DMS79 (cell line): ENCODE measurements at regions not wholly inside any gene's neighbourhood (a gene's known extent, or its start where the extent isn't known, plus 50 kb on each side); places are given as distances from the start of the nearest gene placed in this dataset.

ENCODE experiments used
- DNase-seq: peaks from one replicate; lab custom pipeline; 2025; lab: John Stamatoyannopoulos, UW

DNA sequence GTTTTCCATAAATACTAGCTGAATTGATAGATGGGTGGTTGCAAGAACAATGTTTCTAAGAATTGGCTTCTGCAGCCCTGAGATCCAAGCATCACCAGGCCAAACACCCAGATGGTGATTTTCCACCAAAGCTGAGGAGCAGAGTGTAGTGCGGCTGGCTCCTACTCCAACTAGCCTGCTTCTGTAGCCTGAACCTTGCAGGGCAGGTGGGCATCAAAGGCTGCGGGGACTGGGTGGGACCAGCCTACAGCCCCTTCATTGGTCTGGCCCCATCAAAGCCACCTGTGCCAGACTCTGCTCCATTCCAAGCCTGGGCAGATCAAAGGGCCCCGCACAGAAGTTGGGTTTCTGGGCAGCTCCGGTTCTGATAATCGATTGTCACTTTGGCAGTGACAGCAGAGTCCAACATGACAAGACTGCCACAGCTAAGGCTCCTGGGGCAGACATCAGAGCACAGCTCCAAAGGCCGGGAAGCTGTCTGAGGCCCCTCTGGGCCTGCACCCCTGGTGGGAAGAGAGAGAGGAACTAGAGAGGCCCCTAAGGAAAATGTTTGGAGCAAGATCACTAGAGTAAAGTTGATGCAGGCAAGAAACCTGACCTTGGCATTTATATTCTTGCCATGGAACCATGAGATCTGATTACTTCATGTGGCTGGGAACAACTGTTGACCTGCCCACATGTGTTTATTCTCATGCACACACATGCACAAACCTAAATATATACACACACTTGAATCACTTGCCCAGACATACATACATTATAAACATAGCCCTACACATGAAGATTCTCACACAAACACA is 582.9 kb downstream of the INSC start:
- DNase-seq, result no peak

DNA sequence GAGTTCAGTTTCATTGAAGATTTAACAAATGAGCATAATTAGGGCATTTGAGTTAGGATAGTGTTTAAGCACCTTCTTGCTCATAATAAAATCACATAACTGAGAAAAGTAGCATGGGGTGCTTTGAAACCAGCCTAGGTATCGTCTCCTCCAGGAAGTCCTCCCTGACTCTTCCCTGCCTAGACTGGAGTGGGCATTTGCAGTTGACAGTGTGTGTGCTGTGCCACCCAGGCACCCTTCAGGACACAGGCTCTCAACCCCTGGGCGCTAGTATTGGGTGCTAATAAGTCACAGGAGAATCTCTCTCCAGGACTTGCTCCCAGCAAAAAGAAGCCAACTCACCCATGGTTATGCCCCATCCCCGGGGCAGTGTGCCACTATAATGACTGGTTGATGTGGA is 584.1 kb downstream of the INSC start:
- no peak for DNase-seq

DNA sequence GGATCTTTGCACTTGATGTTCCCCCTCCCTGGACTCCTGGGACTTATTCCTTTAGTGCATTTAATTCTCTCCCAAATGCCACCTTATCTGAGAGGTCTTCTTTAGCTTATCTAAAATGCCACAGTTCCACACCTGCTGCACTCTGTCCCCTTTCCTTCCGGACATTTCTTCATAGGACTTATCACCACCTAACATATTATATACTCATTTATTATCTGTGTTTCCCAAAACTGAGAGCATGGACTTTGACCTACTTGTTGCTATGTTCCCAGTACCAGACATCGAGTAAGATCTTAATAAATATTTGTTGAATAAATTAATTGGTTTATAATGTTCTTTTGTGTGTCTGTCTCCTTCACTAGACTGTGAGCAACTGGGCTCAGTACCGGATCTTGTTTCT is 585.3 kb downstream of the INSC start:
- no peak for DNase-seq

DNA sequence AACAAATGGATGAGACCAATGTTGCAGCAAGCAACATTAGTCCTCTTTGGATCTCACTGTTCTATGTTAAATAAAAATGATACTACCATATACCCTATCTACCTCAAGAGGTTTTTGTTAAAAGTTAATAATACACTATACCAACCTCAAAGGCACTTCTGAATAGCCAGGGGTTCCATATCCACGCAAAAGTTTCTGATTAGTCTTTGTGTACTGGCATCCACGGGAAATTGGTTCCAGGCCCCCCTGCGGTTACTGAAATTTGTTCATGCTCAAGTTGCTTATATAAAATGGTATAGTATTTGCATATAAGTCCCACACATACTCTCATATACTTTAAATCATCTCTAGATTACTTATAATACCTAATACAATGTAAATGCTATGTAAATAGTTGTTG is 585.7 kb downstream of the INSC start:
- DNase-seq, result no peak

DNA sequence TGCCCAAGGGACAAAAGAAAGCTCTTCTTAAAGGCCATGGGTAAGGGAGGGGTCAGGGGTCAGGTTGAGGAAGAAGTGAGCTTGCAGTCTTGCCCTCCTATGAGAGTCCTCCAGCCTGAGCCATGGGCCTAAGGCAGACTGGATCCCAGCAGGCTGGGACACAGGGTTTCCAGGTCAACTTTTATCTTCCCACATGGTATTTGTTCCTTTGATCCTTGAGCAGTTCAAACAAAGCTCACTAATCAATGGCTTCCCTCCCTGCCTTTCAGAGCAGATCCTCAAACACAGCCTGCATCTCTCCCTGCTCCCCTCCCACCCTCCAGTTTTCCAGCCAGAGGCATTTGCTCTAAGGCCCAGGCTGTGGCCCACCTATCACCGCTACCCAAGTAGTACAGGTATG is 589.3 kb downstream of the INSC start:
- no peak for DNase-seq

DNA sequence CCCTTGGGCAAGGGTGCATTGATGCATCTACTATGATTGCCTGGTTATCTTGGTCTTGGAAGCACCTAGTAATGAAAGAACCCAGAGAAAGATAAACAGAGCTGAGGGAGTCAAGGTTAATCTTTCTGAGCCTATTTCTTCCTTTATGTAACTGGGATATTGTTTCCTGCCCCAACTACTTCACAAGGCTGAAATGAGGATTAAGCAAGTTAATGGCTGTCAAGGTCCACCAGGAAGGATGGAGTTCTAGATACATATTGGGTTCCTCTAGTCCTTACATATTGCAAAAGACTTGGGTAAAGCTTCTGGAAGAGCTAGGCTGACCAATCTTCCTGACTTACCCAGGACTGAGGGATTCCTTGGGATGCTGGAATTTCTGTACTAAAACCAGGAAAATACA is 589.8 kb downstream of the INSC start:
- no peak for DNase-seq

DNA sequence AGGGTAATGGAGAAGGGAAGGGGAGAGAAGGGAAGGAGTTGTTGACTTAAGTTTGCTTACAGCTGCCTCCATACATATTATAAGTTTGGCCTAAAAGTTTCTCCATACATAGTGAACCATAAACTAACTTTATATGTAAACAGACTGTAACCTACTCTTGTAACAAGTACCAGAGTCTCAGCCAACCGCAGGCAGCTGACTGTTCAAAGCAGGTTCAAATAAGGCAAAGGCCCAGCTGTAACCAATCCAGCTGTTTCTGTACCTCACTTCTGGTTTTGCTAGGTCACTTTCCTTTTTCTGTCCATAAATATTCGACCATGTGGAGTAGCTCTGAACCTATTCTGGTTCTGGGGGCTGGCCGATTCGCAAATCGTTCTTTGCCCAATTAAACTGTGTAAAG is 591.2 kb downstream of the INSC start:
- DNase-seq, result no peak

DNA sequence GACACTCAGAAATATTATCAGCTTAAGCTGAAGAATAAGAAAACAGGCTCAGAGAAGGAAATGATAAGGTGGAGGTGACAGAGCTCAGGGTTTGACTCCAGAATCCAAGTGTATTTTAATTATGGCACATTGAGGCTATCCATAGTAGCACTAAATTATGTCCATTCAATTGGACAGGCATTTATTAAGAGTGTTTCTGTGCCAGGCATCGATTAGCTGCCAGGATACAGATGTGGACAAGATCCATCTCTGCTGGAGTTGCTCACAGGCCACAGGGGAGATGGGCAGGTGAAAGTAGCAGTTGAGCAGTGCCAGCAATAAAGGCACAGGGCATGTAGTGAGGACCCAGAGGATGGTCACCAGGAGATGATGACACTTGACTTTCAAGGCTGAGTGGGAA is 592.5 kb downstream of the INSC start:
- DNase-seq, result peak; percentile 76

DNA sequence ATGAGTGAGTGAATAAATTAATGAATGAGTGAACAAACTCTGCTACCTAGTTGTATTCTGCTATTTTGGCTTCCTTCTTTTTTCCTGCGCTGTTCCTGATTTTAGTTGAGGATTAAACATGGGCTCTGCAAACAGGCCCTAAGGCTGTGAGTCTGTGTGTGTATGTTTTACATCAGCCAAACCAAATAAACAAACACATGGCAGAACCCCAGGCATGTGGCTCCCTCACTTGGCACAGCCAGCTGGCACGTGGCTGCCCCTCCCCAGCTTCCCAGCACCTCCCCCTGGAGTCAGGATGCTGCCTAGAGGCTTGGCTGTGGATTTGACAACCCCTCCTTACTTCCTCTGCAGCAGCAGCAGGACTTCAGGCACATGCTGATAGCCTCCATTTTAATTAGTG is 593.2 kb downstream of the INSC start:
- peak; percentile 76 for DNase-seq

DNA sequence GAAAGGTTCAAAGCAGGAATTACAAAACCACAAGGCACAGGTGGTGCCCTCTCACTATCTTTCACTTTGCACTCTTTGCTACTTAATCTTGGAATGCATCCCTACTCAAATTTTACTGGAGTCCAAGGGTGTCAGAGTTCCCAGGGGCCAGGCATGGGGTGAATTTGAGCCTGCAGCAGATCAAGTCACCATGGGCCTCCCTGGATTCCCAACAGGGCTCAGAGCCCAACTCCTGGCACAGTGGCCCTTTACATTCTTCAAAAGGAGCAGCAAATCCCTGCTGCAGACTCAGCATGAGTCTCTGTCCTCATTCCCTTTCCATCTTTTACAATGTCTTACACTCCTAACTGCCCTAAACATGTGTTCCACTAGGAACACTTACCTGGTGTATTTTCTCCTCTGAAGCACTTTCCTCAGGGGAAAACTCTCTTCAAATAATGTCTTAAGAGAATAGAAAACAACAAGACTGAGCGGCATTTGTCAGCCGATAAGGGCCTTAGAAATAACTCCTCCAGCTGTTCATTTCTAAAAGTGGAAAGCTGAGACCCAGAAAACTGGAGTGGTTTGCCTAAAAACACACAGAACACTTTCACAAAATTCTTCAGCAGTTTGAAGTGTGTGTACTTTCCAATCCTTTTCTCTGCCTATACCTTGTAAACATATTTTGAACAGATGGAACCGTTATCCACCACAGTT is 596.0 kb downstream of the INSC start:
- DNase-seq, result peak; percentile 83

DNA sequence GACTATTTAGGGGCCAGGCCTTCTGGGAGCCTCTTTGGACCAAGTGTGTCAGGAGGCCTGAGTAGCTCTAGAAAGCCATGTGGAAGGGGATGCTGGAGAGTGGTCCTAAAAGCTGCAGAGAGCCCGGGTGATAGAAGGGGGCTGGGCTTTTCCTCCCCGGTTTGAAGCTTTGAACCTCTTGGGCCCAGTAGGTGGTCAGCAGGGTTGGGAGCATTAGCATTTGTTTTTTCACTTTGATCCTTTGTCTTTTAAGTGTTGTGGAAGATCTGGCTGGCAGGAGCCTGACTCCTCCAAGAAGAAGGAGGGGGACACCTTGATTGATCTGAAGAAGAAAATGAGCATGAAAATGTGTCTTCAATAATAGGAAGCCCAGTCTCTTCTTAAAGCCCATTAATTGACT is 596.6 kb downstream of the INSC start:
- no peak for DNase-seq

DNA sequence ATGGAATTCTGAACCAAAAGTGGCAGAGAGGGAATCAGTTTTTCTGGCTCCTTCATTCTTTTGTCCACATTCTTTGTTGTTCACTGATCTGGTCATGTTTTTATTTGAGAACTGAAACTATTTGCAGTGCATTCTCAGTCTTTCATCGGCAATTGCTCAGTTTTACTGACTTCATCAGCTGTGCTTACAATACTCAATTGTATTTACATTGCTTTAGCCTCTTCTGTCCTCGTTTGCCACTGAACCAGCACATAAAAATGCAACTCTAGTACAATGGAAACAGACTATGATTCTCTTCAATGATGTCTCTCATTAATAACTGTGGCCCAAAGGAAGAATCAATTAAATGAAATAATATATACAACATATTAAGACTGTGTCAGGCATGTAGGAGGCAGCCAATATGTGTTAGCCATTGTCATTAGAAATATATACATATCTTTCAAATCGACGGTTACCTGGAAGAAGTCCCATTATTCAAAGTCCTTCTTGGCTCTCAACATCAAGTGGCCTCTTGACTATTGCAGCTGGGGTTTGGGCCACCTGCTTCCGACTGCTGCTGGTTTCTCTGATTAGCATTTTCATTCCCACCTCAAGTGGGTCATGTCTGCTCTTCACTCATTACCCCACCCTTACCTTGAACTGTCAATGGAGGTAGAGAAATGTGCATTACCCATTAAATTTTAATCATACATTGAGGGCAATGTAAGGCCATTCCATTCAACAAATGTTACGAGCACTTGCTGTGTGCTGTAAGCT is 600.1 kb downstream of the INSC start:
- DNase-seq, result peak; percentile 96

DNA sequence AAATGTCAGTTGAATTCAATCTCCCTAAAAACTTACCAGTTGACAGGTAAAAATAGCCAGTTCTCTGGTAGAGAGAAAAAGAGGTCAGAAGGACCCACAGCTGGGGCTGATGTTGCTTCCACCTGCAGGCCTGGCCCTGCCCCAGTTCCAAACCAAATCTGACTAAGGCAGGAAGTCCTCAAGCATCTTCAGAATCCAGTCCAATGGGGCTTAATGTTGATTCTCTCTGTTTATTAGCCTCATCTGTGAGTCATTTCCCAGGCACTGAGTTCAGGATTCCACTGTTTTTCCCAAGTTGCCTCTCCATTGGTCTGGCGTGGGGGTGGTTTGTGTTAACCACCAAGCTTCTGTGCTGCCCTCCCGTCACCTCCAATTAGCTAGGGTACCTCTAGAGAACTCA is 601.8 kb downstream of the INSC start:
- DNase-seq, result no peak

DNA sequence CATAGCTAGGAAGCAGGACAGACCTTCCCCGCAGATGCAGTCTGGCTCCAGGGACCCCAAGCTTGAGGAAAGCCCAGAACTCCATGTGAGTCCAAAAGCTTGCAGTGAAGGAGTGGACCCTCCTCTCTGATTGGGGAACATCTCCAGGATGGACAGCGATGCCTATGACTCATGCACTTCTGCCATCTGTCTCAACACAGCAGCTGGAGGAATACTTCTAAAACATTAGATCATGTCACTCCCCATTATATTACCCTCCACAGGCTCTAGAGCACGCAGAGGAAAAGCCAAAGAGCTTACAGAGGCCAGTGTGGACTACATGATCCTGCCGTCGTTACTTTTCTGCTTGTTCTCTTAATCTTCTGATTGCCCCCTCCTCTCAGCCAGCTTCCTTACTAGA is 605.7 kb downstream of the INSC start:
- DNase-seq, result no peak

DNA sequence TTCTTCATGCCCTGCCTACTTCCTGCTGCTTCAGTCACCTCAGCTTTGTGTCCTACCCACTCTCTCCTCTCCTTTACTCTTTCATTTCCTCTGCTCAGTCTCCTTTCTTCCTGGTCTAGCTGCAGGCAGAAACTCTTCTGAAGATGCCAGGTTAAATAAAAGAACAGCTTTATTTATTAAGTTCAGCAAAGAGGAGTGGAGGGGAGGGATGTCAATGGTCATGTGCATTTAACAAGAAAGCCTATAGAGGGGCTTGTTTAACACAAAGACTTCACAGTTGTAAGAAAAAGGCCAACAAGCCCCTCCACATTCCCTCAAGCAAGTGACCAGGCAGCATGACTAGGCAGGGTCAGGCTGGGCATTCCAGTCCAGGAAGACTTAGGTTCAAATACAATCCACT is 609.2 kb downstream of the INSC start:
- DNase-seq, result no peak

DNA sequence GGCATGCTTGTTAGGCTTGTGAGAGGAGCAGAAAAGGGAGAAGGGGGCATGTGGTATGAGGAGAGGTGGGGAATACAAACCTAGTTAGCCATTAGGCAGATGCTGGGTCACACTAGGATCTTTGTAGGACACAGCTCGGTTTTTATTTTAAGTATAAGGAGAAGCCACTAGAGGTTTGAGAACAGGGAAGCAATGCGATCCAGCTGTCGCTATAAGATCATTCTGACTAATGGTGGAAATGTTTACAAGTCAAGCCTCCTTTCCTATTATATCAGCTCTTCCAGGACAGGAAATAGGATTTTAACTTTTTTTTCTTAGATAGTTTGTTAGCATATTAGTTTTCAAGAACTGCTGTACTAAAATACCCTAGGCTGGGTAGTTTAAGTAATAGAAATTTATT is 609.9 kb downstream of the INSC start:
- no peak for DNase-seq

DNA sequence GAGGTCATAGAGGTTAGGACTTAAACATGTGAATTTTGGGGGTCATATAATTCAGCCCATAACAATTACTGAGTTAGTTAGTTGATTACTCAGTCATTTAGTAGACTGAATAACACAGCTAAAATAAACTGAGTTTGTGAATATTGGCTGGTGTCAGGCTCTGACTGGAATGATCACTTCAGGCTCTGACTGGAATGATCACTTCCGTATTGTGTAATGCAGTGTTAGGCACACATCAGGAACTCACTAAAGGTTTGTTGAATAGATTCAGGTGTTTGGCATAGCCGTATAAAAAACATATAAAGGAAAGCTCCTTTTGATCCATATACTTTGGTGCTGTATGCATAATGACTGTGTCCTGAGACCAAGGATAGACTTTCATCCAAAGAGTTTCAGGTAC is 610.5 kb downstream of the INSC start:
- DNase-seq, result no peak

DNA sequence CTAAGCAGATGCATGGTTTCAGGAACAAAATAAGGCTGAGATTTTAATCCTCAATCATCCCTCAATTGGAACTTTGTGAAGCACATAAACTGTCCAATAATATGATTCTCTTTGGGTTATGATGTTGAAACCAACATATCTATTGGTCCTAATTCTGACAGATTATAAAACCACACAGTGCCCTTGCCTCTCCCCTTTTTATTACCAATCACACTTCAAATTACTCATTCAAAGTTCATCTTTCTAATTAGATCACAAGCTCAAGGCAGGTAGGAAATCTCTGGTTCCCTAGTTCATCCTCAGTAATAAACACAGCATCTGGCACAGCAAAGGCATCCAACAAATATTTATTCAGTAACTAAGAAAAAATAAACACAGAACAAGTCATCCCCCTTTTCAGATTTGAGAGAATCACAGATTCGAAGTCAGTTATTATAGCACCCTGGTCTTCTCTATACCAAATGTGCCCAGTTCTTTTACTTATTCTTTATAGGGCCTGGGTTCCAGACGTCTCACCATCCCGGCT is 611.6 kb downstream of the INSC start:
- no peak for DNase-seq

DNA sequence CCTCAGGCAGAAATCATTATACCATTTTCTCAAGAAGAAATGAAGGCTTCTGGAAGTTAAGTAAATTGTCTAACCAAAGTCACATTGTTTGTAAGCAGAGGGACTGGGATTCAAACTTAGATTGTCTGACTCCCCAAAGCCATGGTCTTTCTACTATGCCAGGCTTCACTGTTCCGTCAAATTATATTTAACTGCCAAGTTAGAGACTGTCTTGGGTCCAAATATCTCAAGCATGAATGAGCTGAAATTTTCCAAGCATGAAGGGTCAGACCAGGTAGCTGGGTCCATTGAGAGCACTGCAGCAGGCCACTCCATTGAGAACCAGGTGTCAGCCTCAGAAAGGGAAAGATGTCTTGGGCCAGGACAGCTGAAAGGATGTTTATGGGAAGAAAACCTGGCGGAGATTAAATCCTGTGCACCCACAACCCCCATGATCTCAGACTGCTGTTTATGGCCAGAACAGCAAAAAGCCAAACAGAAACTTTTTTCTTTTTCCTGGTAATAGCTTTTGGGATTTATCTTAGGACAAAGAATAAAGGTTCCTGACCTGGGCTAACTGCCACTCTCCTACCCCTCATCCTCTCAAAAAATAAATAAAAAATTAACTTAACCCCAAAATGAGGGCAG is 612.3 kb downstream of the INSC start:
- DNase-seq, result no peak

DNA sequence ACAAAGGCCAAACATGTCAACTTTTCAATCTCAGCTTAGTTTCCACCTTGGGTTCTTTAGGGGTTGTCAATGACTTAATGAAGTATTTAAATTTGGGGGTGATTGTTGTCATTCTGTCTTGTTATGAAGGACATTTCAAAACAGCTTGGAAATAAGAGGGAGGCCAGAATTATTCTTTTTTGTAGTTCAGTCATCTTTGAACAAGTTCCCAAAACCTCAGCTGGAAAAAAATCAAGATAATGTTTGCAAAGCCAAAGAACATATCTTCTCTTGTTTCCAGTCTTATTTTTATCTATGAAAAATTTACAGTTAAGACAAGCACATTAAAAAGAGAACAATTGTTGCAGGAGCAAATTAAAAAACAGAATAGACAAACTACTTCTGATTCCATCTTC is 612.8 kb downstream of the INSC start:
- no peak for DNase-seq

DNA sequence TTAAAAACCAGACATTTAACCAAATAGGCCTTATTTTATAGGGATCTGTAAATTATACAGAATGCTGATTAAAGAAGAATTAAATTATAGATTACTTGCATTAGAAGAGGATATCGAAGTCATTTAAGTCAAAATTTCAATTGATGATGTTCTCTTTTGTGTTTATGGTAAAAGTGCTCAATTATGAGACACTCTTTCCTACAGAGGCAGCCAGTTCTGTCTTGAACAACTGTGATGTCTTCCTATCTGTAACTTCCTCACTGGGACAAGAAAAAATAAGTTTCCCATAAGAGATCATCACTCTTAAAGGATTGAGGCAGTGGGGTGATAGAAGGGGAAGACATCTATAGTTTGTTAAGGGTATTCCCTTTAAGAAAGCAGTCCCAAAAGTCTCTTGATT is 613.5 kb downstream of the INSC start:
- DNase-seq, result no peak

DNA sequence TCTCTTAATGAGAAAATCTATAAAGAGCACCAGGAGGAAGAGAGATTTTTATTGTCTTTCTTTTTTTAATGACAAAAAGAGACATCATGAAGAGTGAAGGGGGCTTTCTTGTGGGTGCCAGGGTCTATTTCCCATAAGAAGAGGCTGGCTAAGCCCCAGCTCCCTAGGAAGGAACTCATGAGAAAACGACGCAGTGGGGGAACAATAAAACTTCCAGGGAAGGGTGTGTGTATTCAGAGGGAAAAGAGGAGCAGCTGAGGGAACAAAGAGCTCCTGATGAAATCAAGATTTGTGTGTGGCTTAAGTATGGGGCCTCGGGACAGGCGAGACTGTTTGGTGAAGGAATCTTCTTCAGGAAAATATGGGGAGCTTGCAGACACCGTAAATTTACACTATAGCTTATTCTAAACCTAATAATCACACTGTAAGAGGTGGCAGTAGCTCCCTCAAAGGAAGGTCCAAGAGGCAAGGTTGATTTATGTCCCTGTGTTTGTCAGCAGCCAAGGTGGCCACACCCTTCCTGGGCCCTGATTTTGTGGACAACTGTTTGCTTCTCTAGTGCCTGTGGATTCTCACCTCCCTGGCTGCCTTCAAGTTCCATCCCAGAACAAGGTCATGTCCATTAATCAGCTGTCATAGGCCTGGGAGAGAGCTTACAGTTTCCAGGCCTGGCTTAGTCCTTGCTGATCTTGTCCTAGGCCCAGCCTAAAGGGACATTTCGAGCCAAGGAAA is 615.7 kb downstream of the INSC start:
- DNase-seq, result no peak
